RWPE1 (cell line): ENCODE measurements at regions not wholly inside any gene's neighbourhood (a gene's known extent, or its start where the extent isn't known, plus 50 kb on each side); places are given as distances from the start of the nearest gene placed in this dataset.
"Not testable (repeated sequence)": the region's sequence is repeated elsewhere in the genome, so short reads cannot be mapped to it uniquely, and the experiment has no call there.

Experiments
- CTCF ChIA-PET: fragments of 350-600 bp; sonication (Branson Sonifier 250); formaldehyde crosslinking; extraction: SDS; loops from one replicate; lab custom pipeline; 2021; lab: Yijun Ruan, JAX
- POLR2A ChIA-PET: fragments of 400-600 bp; formaldehyde crosslinking; extraction: SDS; loops from one replicate; lab custom pipeline; 2020; ENCODE audit warnings: antibody characterized with exemption; ENCODE audit not compliant: low non-redundant PET; lab: Yijun Ruan, JAX
- DNase-seq: peaks from one replicate; pipeline ENCODE4 v3.0.0; 2012; ENCODE audit warnings: low spot score
- H3K27ac ChIP-seq: fragments of 450-650 bp; 2 replicates; pipeline ENCODE4 v1.5.1; 2017
- CTCF ChIP-seq: fragments of 450-650 bp; conservative IDR thresholded peaks from 2 replicates; pipeline ENCODE4 v1.5.1; 2017; ENCODE audit warnings: low read depth, mild to moderate bottlenecking

- CTCF ChIA-PET, result no interaction called here
- TF ChIP-seq CTCF, result no peak
- no peak overlapping the region for H3K27ac ChIP-seq
- DNase-seq, result no peak
- POLR2A ChIA-PET, result no interaction called here
Measured at GRCh38 chr4:85177092-85177491, 210.6 kb upstream of the WDFY3 start.

GRCh38 chr4:85177679-85178078 lies 211.2 kb upstream of the WDFY3 start:
- CTCF ChIA-PET, result interaction anchor here (0.8 kb wide), 1 partner anchor 832 kb away, joined by 3 read pairs; no protein-coding TSS in a partner anchor
- POLR2A ChIA-PET, result no interaction called here
- no peak for TF ChIP-seq CTCF
- DNase-seq, result no peak
- H3K27ac ChIP-seq, result no peak overlapping the region

GRCh38 chr4:85180533-85180932 lies 214.0 kb upstream of the WDFY3 start:
- DNase-seq, result no peak
- ChIA-PET POLR2A (no interaction called here), CTCF (no interaction called here)
- TF ChIP-seq CTCF, result no peak
- no peak overlapping the region for H3K27ac ChIP-seq

- ChIA-PET CTCF (no interaction called here), POLR2A (no interaction called here)
- no peak for DNase-seq
- H3K27ac ChIP-seq, result no peak overlapping the region
- TF ChIP-seq CTCF, result no peak
Measured at GRCh38 chr4:85187106-85187505, 220.6 kb upstream of the WDFY3 start.

GRCh38 chr4:85196015-85196414 lies 229.5 kb upstream of the WDFY3 start:
- POLR2A ChIA-PET, CTCF ChIA-PET, H3K27ac ChIP-seq, DNase-seq: not testable (repeated sequence)

GRCh38 chr4:85200106-85200505 lies 233.6 kb upstream of the WDFY3 start:
- H3K27ac ChIP-seq, result no peak overlapping the region
- ChIA-PET POLR2A (no interaction called here), CTCF (no interaction called here)
- DNase-seq, result peak; percentile 10
- TF ChIP-seq CTCF, result no peak

GRCh38 chr4:85209161-85209560 lies 242.7 kb upstream of the WDFY3 start:
- peak; percentile 79 for DNase-seq
- POLR2A ChIA-PET, result no interaction called here
- no peak overlapping the region for H3K27ac ChIP-seq
- TF ChIP-seq CTCF, result no peak
- CTCF ChIA-PET, result interaction anchor here (1.4 kb wide), 1 partner anchor 538 kb away, joined by 3 read pairs; no protein-coding TSS in a partner anchor
